HepG2 (cell line): ENCODE measurements at regions not wholly inside any gene's neighbourhood (a gene's known extent, or its start where the extent isn't known, plus 50 kb on each side); places are given as distances from the start of the nearest gene placed in this dataset.

Source experiments
- ARNT ChIP-seq: fragments of 450-650 bp; IDR thresholded peaks from 2 replicates; pipeline ENCODE4 v1.6.1; 2017
- HOXA3 ChIP-seq: sonication (generic); formaldehyde crosslinking; IDR thresholded peaks from 2 replicates; pipeline ENCODE4 v1.5.0; 2020; ENCODE audit warnings: missing genetic modification reagents
- KLF9 ChIP-seq: IDR thresholded peaks from 2 replicates; pipeline ENCODE4 v1.6.1; 2016; ENCODE audit warnings: low read depth
- MED13 ChIP-seq: sonication (generic); formaldehyde crosslinking; IDR thresholded peaks from 2 replicates; pipeline ENCODE4 v1.5.0; 2020; ENCODE audit warnings: missing genetic modification reagents
- RXRB ChIP-seq: IDR thresholded peaks from 2 replicates; pipeline ENCODE4 v1.6.1; 2016; ENCODE audit warnings: borderline replicate concordance, missing genetic modification reagents, missing compliant biosample characterization
- SATB2 ChIP-seq: sonication (generic); formaldehyde crosslinking; IDR thresholded peaks from 2 replicates; pipeline ENCODE4 v1.5.0; 2020; ENCODE audit warnings: missing genetic modification reagents
- SMAD9 ChIP-seq: sonication (generic); formaldehyde crosslinking; IDR thresholded peaks from 2 replicates; pipeline ENCODE4 v1.5.1; 2020; ENCODE audit warnings: mild to moderate bottlenecking, missing genetic modification reagents
- SNAPC2 ChIP-seq: sonication (generic); formaldehyde crosslinking; IDR thresholded peaks from 2 replicates; pipeline ENCODE4 v1.8.1; 2022; ENCODE audit warnings: mild to moderate bottlenecking, missing genetic modification reagents
- ZNF180 ChIP-seq: sonication (generic); formaldehyde crosslinking; IDR thresholded peaks from 2 replicates; pipeline ENCODE4 v1.4.0; 2020; ENCODE audit warnings: low read depth, missing genetic modification reagents, borderline replicate concordance
- ZNF552 ChIP-seq: sonication (generic); formaldehyde crosslinking; IDR thresholded peaks from 2 replicates; pipeline ENCODE4 v1.9.0; 2022; ENCODE audit warnings: missing genetic modification reagents, mild to moderate bottlenecking, borderline replicate concordance
- TF ChIP-seq, protein P1 (sequence below): sonication (generic); formaldehyde crosslinking; IDR thresholded peaks from 2 replicates; pipeline ENCODE4 v1.5.1; 2020; ENCODE audit warnings: missing genetic modification reagents, mild to moderate bottlenecking, borderline replicate concordance
- TF ChIP-seq, protein P2 (sequence below), 2 experiments: sonication (generic) in 1 of 2; formaldehyde crosslinking in 1 of 2; IDR thresholded peaks; 2 replicates each; pipeline versions ENCODE4 v1.4.0 to v1.6.1; 2016 to 2020; ENCODE audit warnings: borderline replicate concordance in 1 of 2, low read depth in 1 of 2, mild to moderate bottlenecking in 1 of 2, missing genetic modification reagents in 1 of 2
- TF ChIP-seq, protein P3 (sequence below): IDR thresholded peaks from 2 replicates; pipeline ENCODE4 v1.6.1; 2016; ENCODE audit warnings: low read depth, missing genetic modification reagents, missing compliant biosample characterization

DNA sequence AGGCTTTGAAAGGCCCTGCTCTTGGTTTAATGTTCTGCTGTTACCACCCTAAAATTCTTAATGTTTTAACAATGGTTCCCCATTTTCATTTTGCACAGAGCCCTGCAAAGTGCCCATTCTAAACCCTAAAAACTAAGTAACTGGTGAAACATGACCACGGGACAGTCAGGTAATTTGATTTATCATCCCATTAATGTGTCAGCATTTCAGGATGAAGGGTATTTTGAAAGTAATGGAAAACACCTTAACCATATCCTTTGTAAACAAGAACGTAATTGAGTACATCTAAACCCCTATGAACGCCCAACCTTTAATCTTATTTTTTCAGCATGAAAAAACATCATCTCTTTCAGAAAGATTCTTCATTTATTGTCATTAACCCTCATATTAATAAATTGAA, 164.9 kb upstream of the IL12A start (continued):
- TF ChIP-seq, protein P1, sequence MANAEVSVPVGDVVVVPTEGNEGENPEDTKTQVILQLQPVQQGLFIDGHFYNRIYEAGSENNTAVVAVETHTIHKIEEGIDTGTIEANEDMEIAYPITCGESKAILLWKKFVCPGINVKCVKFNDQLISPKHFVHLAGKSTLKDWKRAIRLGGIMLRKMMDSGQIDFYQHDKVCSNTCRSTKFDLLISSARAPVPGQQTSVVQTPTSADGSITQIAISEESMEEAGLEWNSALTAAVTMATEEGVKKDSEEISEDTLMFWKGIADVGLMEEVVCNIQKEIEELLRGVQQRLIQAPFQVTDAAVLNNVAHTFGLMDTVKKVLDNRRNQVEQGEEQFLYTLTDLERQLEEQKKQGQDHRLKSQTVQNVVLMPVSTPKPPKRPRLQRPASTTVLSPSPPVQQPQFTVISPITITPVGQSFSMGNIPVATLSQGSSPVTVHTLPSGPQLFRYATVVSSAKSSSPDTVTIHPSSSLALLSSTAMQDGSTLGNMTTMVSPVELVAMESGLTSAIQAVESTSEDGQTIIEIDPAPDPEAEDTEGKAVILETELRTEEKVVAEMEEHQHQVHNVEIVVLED (CRISPR knock-in tag): no peak
- TF ChIP-seq, protein P2, sequence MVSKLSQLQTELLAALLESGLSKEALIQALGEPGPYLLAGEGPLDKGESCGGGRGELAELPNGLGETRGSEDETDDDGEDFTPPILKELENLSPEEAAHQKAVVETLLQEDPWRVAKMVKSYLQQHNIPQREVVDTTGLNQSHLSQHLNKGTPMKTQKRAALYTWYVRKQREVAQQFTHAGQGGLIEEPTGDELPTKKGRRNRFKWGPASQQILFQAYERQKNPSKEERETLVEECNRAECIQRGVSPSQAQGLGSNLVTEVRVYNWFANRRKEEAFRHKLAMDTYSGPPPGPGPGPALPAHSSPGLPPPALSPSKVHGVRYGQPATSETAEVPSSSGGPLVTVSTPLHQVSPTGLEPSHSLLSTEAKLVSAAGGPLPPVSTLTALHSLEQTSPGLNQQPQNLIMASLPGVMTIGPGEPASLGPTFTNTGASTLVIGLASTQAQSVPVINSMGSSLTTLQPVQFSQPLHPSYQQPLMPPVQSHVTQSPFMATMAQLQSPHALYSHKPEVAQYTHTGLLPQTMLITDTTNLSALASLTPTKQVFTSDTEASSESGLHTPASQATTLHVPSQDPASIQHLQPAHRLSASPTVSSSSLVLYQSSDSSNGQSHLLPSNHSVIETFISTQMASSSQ (IDR thresholded peaks at IDR 0.05; ENCODE audit: low read depth): no peak
- TF ChIP-seq, protein P2 (CRISPR knock-in tag; IDR thresholded peaks at IDR 0.05; ENCODE audit: borderline replicate concordance): no peak
- TF ChIP-seq SNAPC2 (CRISPR knock-in tag) (no peak), KLF9 (CRISPR knock-in tag) (no peak), HOXA3 (CRISPR knock-in tag) (no peak), SATB2 (CRISPR knock-in tag) (no peak), RXRB (CRISPR knock-in tag) (no peak), ARNT (no peak), ZNF552 (no peak), SMAD9 (no peak), MED13 (no peak), ZNF180 (CRISPR knock-in tag) (no peak)
- TF ChIP-seq, protein P3, sequence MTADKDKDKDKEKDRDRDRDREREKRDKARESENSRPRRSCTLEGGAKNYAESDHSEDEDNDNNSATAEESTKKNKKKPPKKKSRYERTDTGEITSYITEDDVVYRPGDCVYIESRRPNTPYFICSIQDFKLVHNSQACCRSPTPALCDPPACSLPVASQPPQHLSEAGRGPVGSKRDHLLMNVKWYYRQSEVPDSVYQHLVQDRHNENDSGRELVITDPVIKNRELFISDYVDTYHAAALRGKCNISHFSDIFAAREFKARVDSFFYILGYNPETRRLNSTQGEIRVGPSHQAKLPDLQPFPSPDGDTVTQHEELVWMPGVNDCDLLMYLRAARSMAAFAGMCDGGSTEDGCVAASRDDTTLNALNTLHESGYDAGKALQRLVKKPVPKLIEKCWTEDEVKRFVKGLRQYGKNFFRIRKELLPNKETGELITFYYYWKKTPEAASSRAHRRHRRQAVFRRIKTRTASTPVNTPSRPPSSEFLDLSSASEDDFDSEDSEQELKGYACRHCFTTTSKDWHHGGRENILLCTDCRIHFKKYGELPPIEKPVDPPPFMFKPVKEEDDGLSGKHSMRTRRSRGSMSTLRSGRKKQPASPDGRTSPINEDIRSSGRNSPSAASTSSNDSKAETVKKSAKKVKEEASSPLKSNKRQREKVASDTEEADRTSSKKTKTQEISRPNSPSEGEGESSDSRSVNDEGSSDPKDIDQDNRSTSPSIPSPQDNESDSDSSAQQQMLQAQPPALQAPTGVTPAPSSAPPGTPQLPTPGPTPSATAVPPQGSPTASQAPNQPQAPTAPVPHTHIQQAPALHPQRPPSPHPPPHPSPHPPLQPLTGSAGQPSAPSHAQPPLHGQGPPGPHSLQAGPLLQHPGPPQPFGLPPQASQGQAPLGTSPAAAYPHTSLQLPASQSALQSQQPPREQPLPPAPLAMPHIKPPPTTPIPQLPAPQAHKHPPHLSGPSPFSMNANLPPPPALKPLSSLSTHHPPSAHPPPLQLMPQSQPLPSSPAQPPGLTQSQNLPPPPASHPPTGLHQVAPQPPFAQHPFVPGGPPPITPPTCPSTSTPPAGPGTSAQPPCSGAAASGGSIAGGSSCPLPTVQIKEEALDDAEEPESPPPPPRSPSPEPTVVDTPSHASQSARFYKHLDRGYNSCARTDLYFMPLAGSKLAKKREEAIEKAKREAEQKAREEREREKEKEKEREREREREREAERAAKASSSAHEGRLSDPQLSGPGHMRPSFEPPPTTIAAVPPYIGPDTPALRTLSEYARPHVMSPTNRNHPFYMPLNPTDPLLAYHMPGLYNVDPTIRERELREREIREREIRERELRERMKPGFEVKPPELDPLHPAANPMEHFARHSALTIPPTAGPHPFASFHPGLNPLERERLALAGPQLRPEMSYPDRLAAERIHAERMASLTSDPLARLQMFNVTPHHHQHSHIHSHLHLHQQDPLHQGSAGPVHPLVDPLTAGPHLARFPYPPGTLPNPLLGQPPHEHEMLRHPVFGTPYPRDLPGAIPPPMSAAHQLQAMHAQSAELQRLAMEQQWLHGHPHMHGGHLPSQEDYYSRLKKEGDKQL: no peak
